Right cardiac atrium (tissue), 5 donors: ENCODE measurements at regions not wholly inside any gene's neighbourhood (a gene's known extent, or its start where the extent isn't known, plus 50 kb on each side); places are given as distances from the start of the nearest gene placed in this dataset.

Experiments
- ATAC-seq, 2 donors: fragments of 200-7000 bp; cut with Tn5 transposase; one replicate each; pipeline versions ENCODE4 v1.8.0 to v1.9.1; 2020; ENCODE audit warnings: moderate library complexity in 2 of 2, mild to moderate bottlenecking in 1 of 2
- DNase-seq, 3 donors: peaks; one replicate each; pipeline ENCODE4 v3.0.0-alpha.2; 2020
- H3K27ac ChIP-seq: one replicate; pipeline ENCODE4 v1.5.1; 2013; ENCODE audit warnings: mild to moderate bottlenecking, low read length, control low read depth, moderate library complexity
- H3K27me3 ChIP-seq: one replicate; pipeline ENCODE4 v1.6.1; 2013; ENCODE audit not compliant: control insufficient read depth, insufficient read depth
- H3K4me1 ChIP-seq: one replicate; pipeline ENCODE4 v1.6.1; 2013; ENCODE audit warnings: low read length; ENCODE audit not compliant: control insufficient read depth, insufficient read depth
- H3K4me3 ChIP-seq: one replicate; pipeline ENCODE4 v1.5.1; 2013; ENCODE audit warnings: low read length, control low read depth
- H3K9me3 ChIP-seq: one replicate; pipeline ENCODE4 v1.6.1; 2013; ENCODE audit warnings: low read length; ENCODE audit not compliant: control insufficient read depth
- WGBS: extraction: QIAGEN DNeasy Blood & Tissue Kit; methylation state at CpG from one replicate; pipeline ENCODE4 v1.1.7; 2013; 5-methylcytosine and 5-hydroxymethylcytosine counted together
- intact Hi-C, 4 donors: fragments of 100-400 bp; cut with DNase I; formaldehyde crosslinking; loops; one replicate each; pipeline versions ENCODE4 v1.11.0 to v1.14.0; 2022 to 2023
- donor health status: healthy with polysubstance abuse.
- donor health status: DM: no; HTN: yes; CAD: no.
- donor health status: DM: no; HTN: no; CAD: no.
- donor health status: DM: no; HTN: yes; CAD: no; lungs with severe emphysema.
- donor health status: DM: yes; HTN: yes; CAD: no.

DNA sequence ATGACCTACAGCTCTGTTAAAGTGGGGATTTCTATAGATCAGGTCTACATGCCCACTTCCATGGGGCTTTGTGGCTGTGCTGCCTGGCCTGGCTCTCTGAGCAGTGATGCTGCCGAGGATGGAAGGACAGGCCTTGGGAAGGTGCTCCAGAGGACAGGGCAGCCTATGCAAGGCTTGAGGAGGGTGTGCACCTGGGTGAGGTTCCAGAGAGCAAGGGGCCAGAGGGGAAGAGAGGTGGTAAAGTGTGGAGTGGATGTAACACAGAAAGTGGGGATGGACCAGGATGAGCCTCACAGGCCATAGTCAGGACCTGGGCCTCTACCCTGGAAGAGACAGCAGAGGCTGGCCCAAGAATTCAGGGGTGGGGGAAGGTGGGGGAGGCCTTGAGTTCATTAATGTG is 826.4 kb downstream of the DCDC2C start:
- Histone ChIP-seq H3K9me3 (no peaks in the 10 kb centered on the region), H3K4me3 (no peak overlapping the region), H3K27ac (no peak overlapping the region), H3K27me3 (no peaks in the 10 kb centered on the region), H3K4me1 (no peaks in the 10 kb centered on the region)
- 88% methylated on average over 1 of the region's 1 CpG for WGBS
- DNase-seq (no peak), ATAC-seq (peak in 1 of 2 donors; percentile 36)
- intact Hi-C loops: no loop called here

GRCh38 chr2:4530231-4530630 is 826.9 kb downstream of the DCDC2C start:
- Histone ChIP-seq H3K27me3 (no peaks in the 10 kb centered on the region), H3K27ac (no peak overlapping the region), H3K9me3 (no peaks in the 10 kb centered on the region), H3K4me1 (no peaks in the 10 kb centered on the region), H3K4me3 (no peak overlapping the region)
- DNase-seq: no peak
- ATAC-seq: no peak
- intact Hi-C loops: no loop called here
- whole genome bisulfite sequencing: 64% methylated on average over 9 of the region's 9 CpGs

DNA sequence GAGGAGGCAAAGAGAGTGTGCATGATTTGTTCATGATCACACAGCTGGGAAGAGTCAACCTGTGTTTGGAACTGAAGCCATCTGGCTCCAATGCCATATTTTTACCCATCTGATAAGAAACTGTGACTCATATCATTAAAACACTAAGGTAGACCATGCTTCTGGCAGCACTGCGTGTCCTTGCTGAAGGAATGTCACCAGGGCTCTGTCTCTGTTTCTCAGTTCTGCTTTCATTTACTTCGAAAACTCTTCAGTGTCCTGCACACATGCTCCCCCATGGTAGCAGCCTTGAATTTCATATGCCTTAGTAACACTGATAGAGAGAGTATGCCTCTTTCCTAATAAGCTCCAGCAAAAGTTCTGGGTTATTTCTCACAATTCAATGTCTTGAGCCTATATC is 830.4 kb downstream of the DCDC2C start:
- Histone ChIP-seq H3K4me1 (no peaks in the 10 kb centered on the region), H3K27ac (no peak overlapping the region), H3K4me3 (no peak overlapping the region), H3K9me3 (no peaks in the 10 kb centered on the region), H3K27me3 (no peaks in the 10 kb centered on the region)
- ATAC-seq (no peak), DNase-seq (no peak)
- 78% methylated on average over 2 of the region's 2 CpGs for WGBS
- intact Hi-C loops: no loop called here

DNA sequence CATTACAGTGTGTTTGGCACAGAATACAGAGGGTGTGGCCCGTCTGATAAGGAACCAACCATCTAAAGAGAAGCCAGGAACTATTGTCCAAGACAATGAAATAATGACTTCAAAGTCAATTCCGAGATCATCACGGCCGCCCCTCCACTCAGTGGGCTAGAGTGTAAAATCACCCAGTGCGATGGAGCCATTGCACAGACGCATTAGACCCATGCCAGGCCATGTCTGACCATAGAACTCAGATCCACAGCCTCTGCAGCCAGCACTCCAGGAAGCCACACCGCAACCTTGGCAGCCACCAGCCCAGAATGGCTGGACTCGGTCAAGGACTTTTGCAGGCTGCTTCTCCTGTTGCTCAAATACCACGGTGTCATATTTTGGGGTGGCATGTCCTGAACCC is 835.7 kb downstream of the DCDC2C start:
- H3K4me3 ChIP-seq: no peak overlapping the region
- no peaks in the 10 kb centered on the region for H3K4me1 ChIP-seq
- no peak for ATAC-seq
- H3K27me3 ChIP-seq: no peaks in the 10 kb centered on the region
- no peak overlapping the region for H3K27ac ChIP-seq
- DNase-seq: no peak
- 80% methylated on average over 9 of the region's 9 CpGs for WGBS
- no peaks in the 10 kb centered on the region for H3K9me3 ChIP-seq
- intact Hi-C loops: no loop called here

GRCh38 chr2:4549666-4550210 is 846.4 kb downstream of the DCDC2C start:
- 85% methylated on average over 8 of the region's 8 CpGs for WGBS
- Histone ChIP-seq H3K9me3 (no peaks in the 10 kb centered on the region), H3K4me1 (no peaks in the 10 kb centered on the region), H3K4me3 (no peak overlapping the region), H3K27ac (no peak overlapping the region), H3K27me3 (no peaks in the 10 kb centered on the region)
- ATAC-seq (no peak), DNase-seq (no peak)
- intact Hi-C loops: no loop called here

DNA sequence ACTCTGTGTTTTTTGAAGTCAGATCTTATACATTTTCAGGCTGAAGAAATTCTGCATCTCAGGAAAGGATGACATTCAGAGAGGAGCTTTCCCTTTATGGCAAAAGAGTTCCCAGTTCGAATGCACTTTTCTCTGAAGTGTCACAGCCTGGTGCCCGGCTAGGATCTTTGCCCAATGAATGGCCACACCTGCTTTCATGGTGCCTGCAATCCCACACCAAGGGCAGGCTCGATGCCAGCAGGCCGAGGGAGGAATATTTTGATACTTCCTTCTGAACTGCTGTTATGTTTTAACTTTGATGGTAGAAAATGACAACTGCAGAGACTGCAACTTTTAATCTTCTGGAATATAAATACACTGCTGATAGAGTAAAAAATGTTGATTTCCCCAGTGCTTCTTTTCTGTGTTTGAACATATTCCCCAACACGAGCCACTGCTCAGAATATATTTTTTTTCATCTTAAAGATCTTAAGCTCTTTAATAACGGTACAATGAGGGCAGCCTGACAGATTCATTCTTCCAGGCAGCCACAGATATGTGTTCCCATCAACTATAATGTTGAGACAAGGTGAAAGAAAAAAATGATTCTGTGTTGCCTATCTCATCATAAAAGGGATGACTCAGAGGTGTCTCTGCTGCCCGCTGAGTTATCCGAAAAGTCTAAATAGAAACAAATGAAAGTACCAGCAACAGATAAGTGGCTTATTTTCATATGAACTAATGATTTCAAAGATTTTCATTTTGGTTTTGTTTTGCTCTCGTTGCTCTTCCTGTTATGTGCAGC is 848.5 kb downstream of the DCDC2C start:
- no peaks in the 10 kb centered on the region for H3K4me1 ChIP-seq
- no peaks in the 10 kb centered on the region for H3K9me3 ChIP-seq
- 57% methylated on average over 9 of the region's 9 CpGs for WGBS
- H3K27me3 ChIP-seq: no peaks in the 10 kb centered on the region
- DNase-seq (no peak), ATAC-seq (no peak)
- intact Hi-C loops: no loop called here
- no peak overlapping the region for H3K4me3 ChIP-seq
- no peak overlapping the region for H3K27ac ChIP-seq

- intact Hi-C loops: no loop called here
- H3K9me3 ChIP-seq: no peaks in the 10 kb centered on the region
- DNase-seq (peak in 1 of 3 donors; percentile 46), ATAC-seq (no peak)
- H3K4me3 ChIP-seq: no peak overlapping the region
- H3K27ac ChIP-seq: no peak overlapping the region
- H3K4me1 ChIP-seq: no peaks in the 10 kb centered on the region
- 72% methylated on average over 16 of the region's 16 CpGs for WGBS
- no peaks in the 10 kb centered on the region for H3K27me3 ChIP-seq
These were observed 849.9 kb downstream of the DCDC2C start for GRCh38 chr2:4553241-4553640.

DNA sequence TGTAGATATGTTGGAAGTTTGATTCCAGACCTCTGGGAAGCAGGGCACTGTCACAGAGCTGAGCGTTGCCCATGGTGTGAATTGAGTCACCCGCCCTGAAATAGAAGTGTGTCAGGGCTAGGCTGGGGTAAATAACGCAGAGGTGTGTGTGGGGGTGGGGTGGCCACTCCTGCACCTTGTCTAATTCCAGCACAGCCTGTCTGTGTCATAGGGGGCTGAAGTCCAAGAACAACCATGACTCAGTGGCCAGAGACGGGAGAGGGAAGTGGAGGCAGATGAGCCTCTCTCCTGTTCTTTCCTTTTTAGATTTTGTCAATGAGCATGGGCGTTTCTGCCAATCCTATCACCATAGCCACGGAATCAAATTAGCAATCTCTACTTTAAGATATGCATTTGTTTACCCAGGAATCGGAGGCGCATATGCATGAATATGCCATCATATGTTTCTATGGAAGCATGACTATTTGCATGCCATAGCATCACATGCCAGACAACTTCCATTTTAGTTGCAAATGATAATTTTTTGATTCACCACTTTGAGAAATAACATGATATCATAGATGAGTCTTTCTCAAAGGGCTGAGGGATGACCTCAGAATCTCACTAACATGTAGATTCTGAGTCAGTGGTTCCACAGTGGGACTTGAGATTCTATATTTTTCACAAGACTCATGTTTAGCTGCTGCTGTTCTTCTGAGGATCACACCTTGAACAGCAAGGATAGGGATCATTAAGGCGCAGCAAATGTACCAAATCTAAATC is 852.9 kb downstream of the DCDC2C start:
- no peaks in the 10 kb centered on the region for H3K9me3 ChIP-seq
- H3K4me1 ChIP-seq: no peaks in the 10 kb centered on the region
- H3K27ac ChIP-seq: no peak overlapping the region
- intact Hi-C loops: no loop called here
- WGBS: 62% methylated on average over 9 of the region's 9 CpGs
- no peak overlapping the region for H3K4me3 ChIP-seq
- ATAC-seq: no peak
- no peaks in the 10 kb centered on the region for H3K27me3 ChIP-seq
- DNase-seq: no peak

DNA sequence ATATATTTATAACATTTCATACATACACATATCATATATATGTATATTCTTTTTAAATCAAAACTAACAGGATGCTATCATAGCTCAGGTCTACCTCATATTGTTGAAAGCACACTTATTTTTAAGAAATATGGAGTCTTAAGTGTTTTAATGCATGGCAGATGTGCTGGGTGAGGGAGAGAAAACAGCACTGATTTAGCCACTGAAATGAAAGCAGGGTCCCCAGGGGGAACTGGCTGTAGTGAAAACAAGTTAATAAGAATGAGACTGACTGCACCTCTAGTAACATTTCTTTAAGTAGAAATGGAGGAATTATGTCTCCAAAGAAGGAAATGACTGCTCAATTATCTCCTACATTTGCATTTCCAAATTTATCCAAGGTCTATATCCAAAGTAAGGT is 857.8 kb downstream of the DCDC2C start:
- Histone ChIP-seq H3K4me1 (no peaks in the 10 kb centered on the region), H3K4me3 (no peak overlapping the region), H3K27me3 (no peaks in the 10 kb centered on the region), H3K9me3 (no peaks in the 10 kb centered on the region), H3K27ac (no peak overlapping the region)
- ATAC-seq (no peak), DNase-seq (no peak)
- intact Hi-C loops: no loop called here

DNA sequence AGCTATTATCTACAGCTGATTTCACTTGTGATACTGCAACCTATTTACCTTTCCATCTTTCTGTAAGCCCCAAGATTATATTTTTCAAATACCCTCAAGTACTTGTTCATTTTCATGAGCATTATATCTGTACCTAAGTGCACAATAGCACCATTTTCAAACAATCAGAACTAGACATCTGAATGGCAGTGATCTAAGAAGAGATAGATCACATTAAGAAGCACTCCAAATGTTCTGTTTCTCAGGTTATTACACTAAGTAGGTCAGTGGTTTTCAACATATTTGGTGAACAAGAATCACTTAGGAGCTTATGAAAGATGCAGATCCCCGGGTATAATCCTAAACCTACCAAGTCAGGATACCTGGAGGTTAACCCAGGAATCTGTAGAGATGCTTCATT is 872.7 kb downstream of the DCDC2C start:
- H3K4me1 ChIP-seq: no peaks in the 10 kb centered on the region
- H3K27me3 ChIP-seq: no peaks in the 10 kb centered on the region
- H3K9me3 ChIP-seq: no peaks in the 10 kb centered on the region
- ATAC-seq (no peak), DNase-seq (no peak)
- H3K27ac ChIP-seq: no peak overlapping the region
- 58% methylated on average over 1 of the region's 1 CpG for WGBS
- no peak overlapping the region for H3K4me3 ChIP-seq
- intact Hi-C loops: no loop called here

- H3K27me3 ChIP-seq: no peaks in the 10 kb centered on the region
- H3K27ac ChIP-seq: no peak overlapping the region
- H3K4me3 ChIP-seq: no peak overlapping the region
- no peak for DNase-seq
- ATAC-seq: no peak
- H3K4me1 ChIP-seq: no peaks in the 10 kb centered on the region
- intact Hi-C loops: no loop called here
- WGBS: 66% methylated on average over 3 of the region's 3 CpGs
- no peaks in the 10 kb centered on the region for H3K9me3 ChIP-seq
These were observed 876.6 kb downstream of the DCDC2C start for GRCh38 chr2:4579977-4580376.
